Endothelial cell of umbilical vein (primary cell): ENCODE measurements at regions not wholly inside any gene's neighbourhood (a gene's known extent, or its start where the extent isn't known, plus 50 kb on each side); places are given as distances from the start of the nearest gene placed in this dataset.

ENCODE experiments used
- BruUV-seq: library from RNA; stranded (reverse); fragments of 400-500 nt; replicated peaks from 2 replicates; lab custom pipeline; 2021; lab: Mats Ljungman, UMichigan
- CTCF ChIA-PET: fragments of 300-600, 350-600 bp; sonication (Branson Sonifier 250); formaldehyde crosslinking; loops from one replicate; lab custom pipeline; 2021; ENCODE audit warnings: antibody characterized with exemption, inconsistent platforms; lab: Charles Lee
- POLR2A ChIA-PET: fragments of 300-600, 350-600 bp; sonication (Branson Sonifier 250); formaldehyde crosslinking; loops from one replicate; lab custom pipeline; 2021; ENCODE audit warnings: antibody characterized with exemption, inconsistent platforms; lab: Charles Lee
- DNase-seq: peaks from one replicate; pipeline ENCODE4 v3.0.0-alpha.2; 2011; ENCODE audit warnings: low read depth, low spot score
- FAIRE-seq: peaks from 2 replicates; lab custom pipeline; 2011; peaks lifted over from hg19 to GRCh38; lab: Jason Lieb, UNC
- H2AFZ ChIP-seq: 2 replicates; pipeline ENCODE4 v1.6.0; 2012; ENCODE audit warnings: low read depth, low read length, control low read depth, inconsistent platforms
- H3K27ac ChIP-seq: 2 replicates; pipeline ENCODE4 v1.5.1; 2011; ENCODE audit warnings: low read depth, mild to moderate bottlenecking, control low read depth, low read length, moderate library complexity; ENCODE audit not compliant: insufficient read depth
- H3K27me3 ChIP-seq, 2 experiments: 2 replicates each; pipeline versions ENCODE4 v1.6.0 to v1.6.1; 2011; ENCODE audit warnings: low read length in 2 of 2, mixed read lengths in 1 of 2; ENCODE audit not compliant: control insufficient read depth in 2 of 2, insufficient read depth in 2 of 2
- H3K36me3 ChIP-seq, 2 experiments: 2 replicates in 1 of 2; 3 replicates in 1 of 2; pipeline ENCODE4 v1.5.1; 2011; ENCODE audit warnings: low read length in 2 of 2, mild to moderate bottlenecking in 1 of 2, moderate library complexity in 1 of 2; ENCODE audit not compliant: control insufficient read depth in 2 of 2, insufficient read depth in 2 of 2; ENCODE audit errors: extremely low read depth in 1 of 2
- H3K4me1 ChIP-seq: 3 replicates; pipeline ENCODE4 v1.5.1; 2011; ENCODE audit warnings: mild to moderate bottlenecking, low read length; ENCODE audit not compliant: control insufficient read depth, insufficient read depth; ENCODE audit errors: extremely low read depth
- H3K4me2 ChIP-seq: 2 replicates; pipeline ENCODE4 v1.6.1; 2011; ENCODE audit warnings: low read length, control low read depth, mixed read lengths; ENCODE audit not compliant: insufficient read depth
- H3K4me3 ChIP-seq, 3 experiments: fragments of 200-600 bp in 1 of 3; sonication (generic), shearing (Covaris generic) in 1 of 3; replicated peaks in 1 of 3; 2 replicates each; pipeline ENCODE4 v1.5.1; 2011 to 2016; ENCODE audit warnings: control low read depth in 3 of 3, low read length in 3 of 3, mild to moderate bottlenecking in 2 of 3, inconsistent platforms in 1 of 3, low read depth in 1 of 3, moderate library complexity in 1 of 3; ENCODE audit not compliant: insufficient read depth in 1 of 3
- H3K79me2 ChIP-seq: 2 replicates; pipeline ENCODE4 v1.6.0; 2012; ENCODE audit warnings: low read length, inconsistent platforms; ENCODE audit not compliant: control insufficient read depth, insufficient read depth
- H3K9ac ChIP-seq: replicated peaks from 2 replicates; pipeline ENCODE3; 2011; ENCODE audit warnings: low read length, control low read depth; ENCODE audit not compliant: insufficient read depth; ENCODE audit errors: extremely low read depth
- H3K9me1 ChIP-seq: replicated peaks from 3 replicates; pipeline ENCODE4 v1.6.0; 2011; ENCODE audit warnings: mild to moderate bottlenecking, low read length; ENCODE audit not compliant: control insufficient read depth, insufficient read depth; ENCODE audit errors: extremely low read depth
- H3K9me3 ChIP-seq: replicated peaks from 2 replicates; pipeline ENCODE4 v1.5.1; 2012; ENCODE audit warnings: low read length, inconsistent platforms; ENCODE audit not compliant: control insufficient read depth, insufficient read depth
- H4K20me1 ChIP-seq: replicated peaks from 2 replicates; pipeline ENCODE3; 2011; ENCODE audit warnings: mild to moderate bottlenecking, low read length; ENCODE audit not compliant: control insufficient read depth, insufficient read depth; ENCODE audit errors: extremely low read depth
- CTCF ChIP-seq, 2 donors: IDR thresholded peaks; 1 replicate in 1 of 2; 2 replicates in 1 of 2; pipeline ENCODE4 v1.5.1; 2011; ENCODE audit warnings: low read length in 2 of 2, mild to moderate bottlenecking in 2 of 2, moderate library complexity in 2 of 2, control low read depth in 1 of 2, inconsistent platforms in 1 of 2, low read depth in 1 of 2; ENCODE audit not compliant: insufficient read depth in 1 of 2; ENCODE audit errors: extremely low read depth in 1 of 2
- EZH2 ChIP-seq: IDR thresholded peaks from 2 replicates; pipeline ENCODE4 v1.6.1; 2012; ENCODE audit warnings: borderline replicate concordance, low read depth, mild to moderate bottlenecking, moderate library complexity, low read length, inconsistent platforms; ENCODE audit not compliant: severe bottlenecking
- FOS ChIP-seq: IDR thresholded peaks from 2 replicates; pipeline ENCODE4 v1.6.1; 2011; ENCODE audit warnings: mild to moderate bottlenecking, low read length, moderate library complexity, borderline replicate concordance; ENCODE audit not compliant: insufficient read depth
- GATA2 ChIP-seq: IDR thresholded peaks from 2 replicates; pipeline ENCODE4 v1.7.0; 2011; ENCODE audit warnings: low read depth, mild to moderate bottlenecking, moderate library complexity, mixed read lengths, low read length; ENCODE audit not compliant: insufficient read length, insufficient read depth
- JUN ChIP-seq: IDR thresholded peaks from 2 replicates; pipeline ENCODE4 v1.6.1; 2011; ENCODE audit warnings: borderline replicate concordance, low read depth; ENCODE audit not compliant: insufficient read length, insufficient read depth
- MAX ChIP-seq: IDR thresholded peaks from 2 replicates; pipeline ENCODE4 v1.6.1; 2011; ENCODE audit not compliant: insufficient read depth, insufficient read length
- MYC ChIP-seq: IDR thresholded peaks from one replicate; pipeline ENCODE4 v1.6.1; 2011; ENCODE audit warnings: mild to moderate bottlenecking, low read depth, low read length
- POLR2A ChIP-seq: IDR thresholded peaks from 2 replicates; pipeline ENCODE4 v1.6.1; 2012; ENCODE audit warnings: low read depth, mild to moderate bottlenecking, control low read depth, low read length
- POLR2AphosphoS5 ChIP-seq: IDR thresholded peaks from 2 replicates; pipeline ENCODE4 v1.6.1; 2012; ENCODE audit warnings: low read depth, mild to moderate bottlenecking, control low read depth, low read length, moderate library complexity; ENCODE audit not compliant: insufficient read depth
- dilution Hi-C: fragments of 300-500 bp; cut with MboI; formaldehyde crosslinking; loops from one replicate; pipeline ENCODE4 v1.15.0; 2019; ENCODE audit warnings: low sequenced_read_pairs; ENCODE audit not compliant: extremely low pct_ligation_motif_present
- intact Hi-C: fragments of 100-400 bp; cut with micrococcal nuclease; formaldehyde crosslinking; loops from one replicate; pipeline ENCODE4 v1.10.0; 2022

GRCh38 chr7:91668217-91668616 lies 212.3 kb downstream of the MTERF1 start:
- no peak overlapping the region for H3K4me3 ChIP-seq
- H3K79me2 ChIP-seq = no peaks in the 10 kb centered on the region
- H3K36me3 ChIP-seq = no peaks in the 10 kb centered on the region
- ChIA-PET CTCF (no interaction called here), POLR2A (no interaction called here)
- TF ChIP-seq POLR2A = no peak
- TF ChIP-seq EZH2 = no peak
- no peak for TF ChIP-seq GATA2
- no peak overlapping the region for H3K27ac ChIP-seq
- intact Hi-C loops = no loop called here
- no peaks in the 10 kb centered on the region for H3K4me1 ChIP-seq
- H3K27me3 ChIP-seq = no peaks in the 10 kb centered on the region
- BruUV-seq = no TSS peak
- H3K9me3 ChIP-seq = no peaks in the 10 kb centered on the region
- no peak for DNase-seq
- no peak overlapping the region for H2AFZ ChIP-seq
- dilution Hi-C loops = no loop called here
- no peak overlapping the region for H3K9ac ChIP-seq
- no peaks in the 10 kb centered on the region for H4K20me1 ChIP-seq
- H3K4me2 ChIP-seq = no peak overlapping the region
- FAIRE-seq = no peak
- H3K9me1 ChIP-seq = no peaks in the 10 kb centered on the region

- H2AFZ ChIP-seq = no peak overlapping the region
- intact Hi-C loops = no loop called here
- DNase-seq (no peak), FAIRE-seq (no peak)
- no peak overlapping the region for H3K4me3 ChIP-seq
- no peaks in the 10 kb centered on the region for H3K9me1 ChIP-seq
- H3K27ac ChIP-seq = no peak overlapping the region
- H3K4me2 ChIP-seq = no peak overlapping the region
- H3K27me3 ChIP-seq = no peaks in the 10 kb centered on the region
- no peaks in the 10 kb centered on the region for H3K4me1 ChIP-seq
- no peaks in the 10 kb centered on the region for H3K36me3 ChIP-seq
- H3K79me2 ChIP-seq = no peaks in the 10 kb centered on the region
- ChIA-PET CTCF (no interaction called here), POLR2A (interaction anchor here (0.7 kb wide), 1 partner anchor 936 kb away, joined by 5 read pairs; no protein-coding TSS in a partner anchor)
- no peak for TF ChIP-seq CTCF (IDR thresholded peaks at IDR 0.05; ENCODE audit: extremely low read depth in 1 of 2, insufficient read depth in 1 of 2, low read depth in 1 of 2, low read length in 2 of 2)
- no peak for TF ChIP-seq JUN
- TF ChIP-seq EZH2 = no peak
- TF ChIP-seq FOS = no peak
- no peak for TF ChIP-seq MYC
- TF ChIP-seq POLR2A = no peak
- no peak for TF ChIP-seq GATA2
- no peak for TF ChIP-seq POLR2AphosphoS5
- TF ChIP-seq MAX = no peak
- no peak overlapping the region for H3K9ac ChIP-seq
- H4K20me1 ChIP-seq = no peaks in the 10 kb centered on the region
- no peaks in the 10 kb centered on the region for H3K9me3 ChIP-seq
- BruUV-seq = no TSS peak
- dilution Hi-C loops = no loop called here
These were observed 209.3 kb downstream of the MTERF1 start for GRCh38 chr7:91671245-91671644.
